BE2C (cell line): ENCODE measurements at regions not wholly inside any gene's neighbourhood (a gene's known extent, or its start where the extent isn't known, plus 50 kb on each side); places are given as distances from the start of the nearest gene placed in this dataset.

ENCODE experiments used
- DNase-seq: peaks from one replicate; pipeline ENCODE4 v3.0.0-alpha.2; 2020
- H3K27me3 ChIP-seq: fragments of 250-450 bp; sonication (Bioruptor Pico); 2 replicates; pipeline ENCODE4 v1.5.1; 2020; ENCODE audit warnings: mild to moderate bottlenecking
- H3K36me3 ChIP-seq: fragments of 250-450 bp; sonication (Bioruptor Pico); 2 replicates; pipeline ENCODE4 v1.5.1; 2020; ENCODE audit warnings: mild to moderate bottlenecking
- H3K4me1 ChIP-seq: fragments of 250-450 bp; sonication (Bioruptor Pico); 2 replicates; pipeline ENCODE4 v1.5.1; 2020
- H3K4me3 ChIP-seq: 2 replicates; pipeline ENCODE4 v1.5.1; 2011; ENCODE audit warnings: low read depth, low read length
- H3K9me3 ChIP-seq: fragments of 250-450 bp; sonication (Bioruptor Pico); 2 replicates; pipeline ENCODE4 v1.5.1; 2020
- CTCF ChIP-seq: IDR thresholded peaks from 2 replicates; pipeline ENCODE4 v1.5.1; 2012; ENCODE audit warnings: mild to moderate bottlenecking, low read depth, low read length

- no peaks in the 10 kb centered on the region for H3K36me3 ChIP-seq
- H3K4me3 ChIP-seq = no peak overlapping the region
- H3K27me3 ChIP-seq = no peaks in the 10 kb centered on the region
- no peaks in the 10 kb centered on the region for H3K4me1 ChIP-seq
- H3K9me3 ChIP-seq = no peaks in the 10 kb centered on the region
- DNase-seq = no peak
- no peak for TF ChIP-seq CTCF
Observed at GRCh38 chr1:164040754-164041153, 518.2 kb upstream of the PBX1 start.

GRCh38 chr1:164051782-164052181, 507.2 kb upstream of the PBX1 start:
- no peak overlapping the region for H3K4me3 ChIP-seq
- no peak for DNase-seq
- TF ChIP-seq CTCF = no peak

GRCh38 chr1:164054331-164054730, 504.7 kb upstream of the PBX1 start:
- TF ChIP-seq CTCF = no peak
- H3K4me1 ChIP-seq = no peaks in the 10 kb centered on the region
- H3K27me3 ChIP-seq = no peaks in the 10 kb centered on the region
- no peaks in the 10 kb centered on the region for H3K36me3 ChIP-seq
- no peak for DNase-seq
- no peak overlapping the region for H3K4me3 ChIP-seq
- H3K9me3 ChIP-seq = no peaks in the 10 kb centered on the region

More at GRCh38 chr1:164051782-164052181, 507.2 kb upstream of the PBX1 start:
- no peaks in the 10 kb centered on the region for H3K27me3 ChIP-seq
- H3K9me3 ChIP-seq = no peaks in the 10 kb centered on the region
- no peaks in the 10 kb centered on the region for H3K36me3 ChIP-seq
- no peaks in the 10 kb centered on the region for H3K4me1 ChIP-seq

GRCh38 chr1:164058198-164058597, 500.8 kb upstream of the PBX1 start:
- Histone ChIP-seq H3K36me3 (no peaks in the 10 kb centered on the region), H3K27me3 (no peaks in the 10 kb centered on the region), H3K4me3 (no peak overlapping the region), H3K4me1 (no peaks in the 10 kb centered on the region), H3K9me3 (no peaks in the 10 kb centered on the region)
- no peak for TF ChIP-seq CTCF
- DNase-seq = no peak

- no peaks in the 10 kb centered on the region for H3K4me1 ChIP-seq
- H3K4me3 ChIP-seq = no peak overlapping the region
- DNase-seq = no peak
- H3K9me3 ChIP-seq = no peaks in the 10 kb centered on the region
- H3K36me3 ChIP-seq = no peaks in the 10 kb centered on the region
- H3K27me3 ChIP-seq = no peaks in the 10 kb centered on the region
- TF ChIP-seq CTCF = no peak
Observed at GRCh38 chr1:164061528-164061927, 497.5 kb upstream of the PBX1 start.

- H3K36me3 ChIP-seq = no peaks in the 10 kb centered on the region
- H3K9me3 ChIP-seq = no peaks in the 10 kb centered on the region
- DNase-seq = no peak
- H3K4me1 ChIP-seq = no peaks in the 10 kb centered on the region
- no peak for TF ChIP-seq CTCF
- H3K27me3 ChIP-seq = no peaks in the 10 kb centered on the region
- no peak overlapping the region for H3K4me3 ChIP-seq
Observed at GRCh38 chr1:164064501-164064900, 494.5 kb upstream of the PBX1 start.
